HS-27A (cell line): ENCODE measurements at regions not wholly inside any gene's neighbourhood (a gene's known extent, or its start where the extent isn't known, plus 50 kb on each side); places are given as distances from the start of the nearest gene placed in this dataset.

Experiments
- DNase-seq: peaks from one replicate; pipeline ENCODE4 v3.0.0-alpha.2; 2012; ENCODE audit warnings: low read depth, missing footprints

DNA sequence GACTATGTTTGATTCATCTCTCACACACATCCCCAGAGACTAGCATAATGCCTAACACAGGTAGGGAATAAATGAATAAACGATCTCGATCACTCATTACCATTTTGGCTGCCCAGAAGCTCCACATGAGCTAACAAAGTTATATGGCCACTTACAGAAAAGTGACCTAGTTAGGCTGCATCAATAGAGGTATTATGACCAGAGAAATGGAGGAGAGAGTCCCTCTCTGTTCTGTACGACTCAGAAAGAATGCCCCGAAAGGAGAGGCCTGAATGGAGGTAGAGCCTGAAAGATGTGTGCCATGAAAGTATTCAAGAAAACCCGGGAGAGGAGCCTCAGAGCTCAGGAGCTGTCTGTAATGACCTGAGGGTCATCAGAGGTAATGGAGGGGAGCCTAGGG, 208.2 kb upstream of the GRIK3 start:
- no peak for DNase-seq

DNA sequence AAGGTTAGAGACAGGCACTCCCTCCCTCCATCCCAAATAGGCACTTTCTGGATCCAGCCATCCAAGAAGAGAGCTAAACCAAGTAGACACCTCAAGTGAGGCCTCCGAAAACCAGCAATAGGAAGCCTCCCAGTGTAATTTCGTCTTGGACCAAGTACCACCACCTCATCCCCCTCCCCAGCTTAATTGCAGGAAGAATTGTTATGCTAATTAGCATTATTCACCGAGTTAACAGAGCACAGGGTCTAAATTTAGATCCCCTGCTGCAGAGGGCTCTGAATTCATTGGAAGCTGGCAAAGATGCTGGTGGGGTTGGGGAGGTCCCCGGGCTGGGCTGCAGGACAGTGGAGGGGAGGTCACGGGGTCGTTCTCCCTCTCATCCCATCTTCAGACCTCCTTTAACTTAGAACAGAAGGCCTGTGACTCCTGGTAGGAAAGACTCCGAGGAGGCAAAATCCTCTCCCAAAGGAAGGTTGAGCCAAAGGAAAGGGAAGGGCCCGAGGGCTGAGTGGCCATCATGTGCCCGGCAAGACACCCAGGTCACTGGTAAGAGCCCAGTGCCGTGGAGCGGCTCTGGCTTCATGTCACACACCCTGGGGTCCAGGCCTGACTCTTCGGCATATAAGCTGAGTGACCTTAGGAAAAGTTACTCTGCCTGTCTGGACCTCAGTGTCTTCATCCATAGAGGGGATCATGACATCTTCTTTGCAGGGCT, 209.2 kb upstream of the GRIK3 start:
- DNase-seq, result no peak

DNA sequence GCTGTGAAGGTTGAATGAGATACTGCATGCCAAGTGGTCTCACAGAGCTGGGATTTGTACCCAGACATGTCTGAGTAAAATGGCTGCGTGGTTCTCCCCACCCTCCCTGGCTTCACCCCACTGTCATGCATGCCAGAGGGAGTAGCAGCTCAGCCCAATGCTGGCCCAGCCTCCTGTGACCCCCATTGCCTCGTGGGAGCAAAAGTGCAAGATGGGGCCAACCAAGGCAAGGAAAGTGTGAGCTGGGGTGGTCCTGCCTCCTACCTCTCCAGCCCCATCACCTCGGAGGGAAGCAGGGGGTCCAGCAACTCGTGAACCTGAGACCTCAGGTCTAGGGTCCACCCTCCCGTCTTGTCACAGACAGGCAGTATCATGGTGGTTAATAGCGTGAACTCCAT, 209.8 kb upstream of the GRIK3 start:
- no peak for DNase-seq

DNA sequence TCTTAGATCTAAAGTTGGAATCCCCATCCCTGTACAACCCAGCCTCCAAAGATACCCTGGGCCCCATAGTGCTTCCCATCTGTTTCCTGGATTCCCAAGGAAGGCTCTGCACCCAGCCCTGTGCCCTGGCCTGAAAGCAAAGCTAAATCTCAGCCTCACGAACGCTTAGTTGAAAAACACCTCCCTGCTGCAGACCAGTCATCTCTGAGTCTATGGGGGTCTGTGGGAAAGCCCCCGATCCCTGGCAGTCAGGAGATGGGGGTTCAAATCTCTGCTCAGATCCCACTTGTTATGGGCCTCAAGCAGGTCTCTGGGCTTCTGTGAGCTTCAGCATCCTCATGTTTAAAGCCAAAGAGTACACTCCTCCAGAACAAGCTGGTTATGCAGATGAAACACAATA, 210.5 kb upstream of the GRIK3 start:
- no peak for DNase-seq

DNA sequence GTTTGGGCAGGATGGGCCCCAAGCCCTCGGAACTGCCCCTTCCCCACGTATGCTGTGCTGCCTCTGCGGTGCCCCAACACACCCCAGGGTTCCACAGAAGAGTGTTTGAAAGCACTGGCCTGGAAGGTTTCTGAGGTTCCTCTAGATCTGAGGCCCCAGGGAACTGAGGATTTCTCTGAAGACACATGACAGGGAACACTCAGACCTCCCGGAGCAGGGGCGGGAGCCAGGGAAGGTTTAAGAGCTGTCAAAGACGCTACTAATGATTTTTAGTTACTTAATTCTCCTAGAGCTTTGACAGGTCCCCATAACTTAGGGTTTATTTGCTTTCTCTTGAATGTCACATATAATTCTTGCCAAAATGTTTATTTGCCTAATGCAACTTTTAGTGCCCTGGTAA, 212.3 kb upstream of the GRIK3 start:
- no peak for DNase-seq

DNA sequence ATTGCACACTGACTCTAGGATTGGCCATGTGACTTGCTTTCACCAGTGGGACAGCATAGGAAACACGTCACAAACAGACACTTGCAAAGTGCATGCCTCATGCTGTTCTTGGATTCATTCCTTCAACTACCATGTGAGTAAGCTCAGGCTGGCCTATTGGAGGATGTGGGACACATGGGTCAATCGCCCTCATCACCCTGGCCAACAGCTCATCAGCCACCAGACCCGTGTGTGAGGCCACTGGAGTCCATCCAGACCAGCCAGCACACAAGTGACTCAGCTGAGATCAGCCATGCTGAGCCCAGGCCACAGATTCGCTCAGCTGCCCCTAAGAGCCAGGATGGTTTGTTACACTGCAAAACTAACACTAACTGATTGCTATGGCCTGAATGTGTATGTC, 216.1 kb upstream of the GRIK3 start:
- DNase-seq, result no peak

DNA sequence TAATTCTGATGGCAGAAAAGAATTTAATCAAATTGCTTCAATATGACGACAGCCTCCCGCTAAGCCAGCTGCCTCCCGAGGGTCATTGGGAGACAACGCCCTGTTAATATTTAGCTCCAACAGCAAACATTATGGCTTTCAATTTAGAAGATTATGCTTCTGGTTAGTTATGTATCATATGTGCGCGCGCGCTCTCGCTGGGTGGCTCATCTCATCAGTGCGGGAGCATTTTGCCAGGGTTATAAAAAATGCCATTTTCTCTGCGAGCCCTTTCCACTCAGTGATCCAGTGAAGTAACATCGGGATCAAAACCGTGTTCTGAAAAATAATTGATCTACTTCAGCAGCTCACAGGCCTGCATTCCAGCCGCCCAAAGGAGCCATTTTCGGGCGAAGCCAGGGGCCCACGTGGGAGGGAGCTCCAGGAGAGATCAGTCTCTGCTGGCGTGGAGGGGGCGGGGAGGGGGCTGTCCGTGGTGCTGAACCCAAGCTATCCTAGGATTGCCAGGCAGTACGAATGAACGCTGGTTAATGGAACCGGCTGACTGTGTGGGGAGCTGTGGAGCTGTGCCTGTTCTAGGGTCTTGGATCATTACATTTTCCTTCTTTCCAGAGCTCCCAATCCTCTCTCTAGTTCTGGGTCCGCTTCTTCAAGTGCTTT, 219.1 kb upstream of the ZC3H12A start:
- DNase-seq, result no peak

DNA sequence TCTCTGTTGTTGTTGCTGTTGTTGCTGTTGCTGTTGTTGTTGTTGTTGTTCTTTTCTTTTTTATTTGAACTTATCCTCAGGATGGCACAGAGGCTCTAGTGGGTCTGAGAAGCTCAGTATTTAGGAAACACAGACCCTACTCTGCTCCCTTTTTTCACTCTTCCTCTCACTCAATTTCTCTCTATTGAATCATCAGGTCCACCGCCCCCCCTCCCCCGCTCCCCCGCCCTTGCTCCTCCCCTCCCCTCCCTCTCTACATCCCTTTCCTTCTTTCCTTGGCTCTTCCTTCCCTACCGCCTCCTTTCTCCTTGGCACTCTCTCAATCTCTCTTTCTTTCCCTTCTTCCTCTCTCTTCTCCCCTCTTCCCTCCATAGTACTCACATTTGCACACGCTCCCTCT, 218.5 kb upstream of the ZC3H12A start:
- no peak for DNase-seq

DNA sequence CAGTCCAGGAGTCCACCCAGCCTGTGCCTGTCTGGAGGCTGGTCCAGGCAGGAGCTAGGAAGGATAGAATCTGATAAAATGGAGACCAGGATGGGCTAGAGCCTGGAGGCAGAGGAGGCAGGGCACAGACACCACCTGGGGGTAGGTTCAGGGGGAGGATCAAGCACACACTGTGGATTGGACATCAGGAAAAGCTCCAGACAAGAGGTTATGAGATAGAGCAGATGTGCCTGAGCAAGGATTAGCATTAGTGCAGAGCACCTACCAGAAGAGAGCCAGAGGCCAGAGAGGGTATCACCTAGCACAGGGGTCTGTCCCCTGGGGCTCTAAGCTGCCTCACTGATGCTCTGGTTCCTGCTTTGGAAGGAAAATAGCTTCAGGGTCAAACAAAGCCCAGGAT, 216.7 kb upstream of the ZC3H12A start:
- no peak for DNase-seq

DNA sequence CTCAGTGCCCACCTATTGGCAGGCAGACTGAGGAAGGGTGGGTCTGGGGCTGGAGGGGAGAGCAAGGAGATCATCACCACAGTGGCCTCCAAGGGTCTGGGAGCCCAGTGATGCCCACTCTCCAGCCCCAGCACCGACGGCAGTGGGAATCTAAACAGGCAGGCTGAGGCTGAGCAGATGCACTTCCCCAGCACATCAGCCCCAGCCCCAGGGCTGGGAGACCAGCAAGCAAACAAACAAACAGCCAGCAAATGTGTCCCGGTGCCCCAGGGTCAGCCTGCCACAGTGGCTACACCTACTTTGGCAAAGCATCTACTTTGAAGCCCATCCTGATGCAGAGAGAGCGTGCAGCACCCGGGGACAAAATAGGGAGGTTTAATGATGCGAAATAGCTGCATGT, 216.3 kb upstream of the ZC3H12A start:
- DNase-seq, result no peak

DNA sequence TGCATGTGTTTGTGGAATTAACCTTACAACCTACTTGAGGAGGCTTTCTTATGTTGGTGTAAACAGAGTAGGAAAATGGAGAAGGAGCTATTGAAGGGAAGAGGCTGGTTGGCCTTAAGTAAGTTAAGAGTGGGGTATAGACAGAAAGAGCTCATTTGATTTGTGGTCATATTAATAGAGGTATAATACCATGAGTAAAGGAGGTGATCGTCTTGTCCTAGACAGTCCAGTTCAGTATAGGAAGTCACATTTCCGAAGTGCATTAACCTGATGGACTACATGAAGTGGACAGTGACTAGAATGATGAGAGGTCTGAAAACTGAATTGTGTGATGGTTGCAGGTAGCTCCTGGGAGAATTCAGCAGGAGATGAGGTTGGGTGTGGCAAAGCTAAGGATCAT, 215.4 kb upstream of the ZC3H12A start:
- no peak for DNase-seq

DNA sequence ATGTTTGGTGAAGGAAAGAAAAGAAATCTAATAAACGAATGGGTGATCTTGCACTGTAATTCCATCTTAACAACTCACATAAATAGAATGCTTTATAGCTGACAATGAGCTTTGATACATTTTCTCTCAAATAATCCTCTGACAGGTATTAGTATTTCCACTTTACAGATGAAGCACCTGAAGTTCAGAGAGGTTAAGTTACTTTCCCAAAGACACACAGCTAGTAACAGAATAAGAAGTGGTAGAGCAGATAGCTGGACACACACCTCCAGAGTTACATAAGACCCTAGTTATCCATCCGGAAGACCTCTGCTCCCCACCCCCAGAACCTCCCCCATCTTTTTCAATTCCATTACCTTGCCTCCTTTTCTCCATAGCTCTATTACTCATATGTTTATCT, 213.3 kb upstream of the ZC3H12A start:
- no peak for DNase-seq

DNA sequence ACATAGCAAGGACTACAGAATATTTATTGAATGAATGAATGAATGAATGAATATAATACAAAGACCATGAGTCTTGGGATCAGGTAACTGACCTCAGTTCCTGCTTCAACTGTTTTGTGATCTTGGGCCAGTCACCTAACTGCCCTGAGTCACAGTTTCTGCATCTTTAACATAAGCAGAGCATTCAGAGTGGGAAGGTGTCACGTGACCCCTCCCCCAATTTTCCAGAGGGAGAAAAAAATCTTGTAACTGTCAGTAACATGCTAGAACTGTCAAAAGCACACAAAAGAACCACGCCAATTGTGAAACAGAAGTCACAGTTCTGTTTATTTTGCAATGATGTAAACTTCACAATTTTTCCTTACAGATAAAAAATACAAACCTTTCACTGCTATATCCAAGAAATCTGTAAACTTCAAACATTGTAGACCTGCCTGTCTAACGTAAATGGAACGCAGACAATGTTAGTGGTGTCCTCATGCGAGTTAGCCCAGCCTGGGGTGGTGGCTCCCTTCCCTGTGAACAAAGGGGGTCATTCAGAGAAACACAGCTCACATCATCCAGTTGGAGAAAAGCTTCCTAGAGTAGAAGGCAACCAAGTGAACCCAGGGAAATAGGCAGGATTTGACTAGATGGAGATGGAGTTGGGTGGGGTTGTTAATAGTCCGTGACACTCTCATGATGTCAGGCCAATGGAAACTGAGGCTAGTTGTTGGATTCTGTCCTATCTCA, 211.8 kb upstream of the ZC3H12A start:
- DNase-seq, result no peak

DNA sequence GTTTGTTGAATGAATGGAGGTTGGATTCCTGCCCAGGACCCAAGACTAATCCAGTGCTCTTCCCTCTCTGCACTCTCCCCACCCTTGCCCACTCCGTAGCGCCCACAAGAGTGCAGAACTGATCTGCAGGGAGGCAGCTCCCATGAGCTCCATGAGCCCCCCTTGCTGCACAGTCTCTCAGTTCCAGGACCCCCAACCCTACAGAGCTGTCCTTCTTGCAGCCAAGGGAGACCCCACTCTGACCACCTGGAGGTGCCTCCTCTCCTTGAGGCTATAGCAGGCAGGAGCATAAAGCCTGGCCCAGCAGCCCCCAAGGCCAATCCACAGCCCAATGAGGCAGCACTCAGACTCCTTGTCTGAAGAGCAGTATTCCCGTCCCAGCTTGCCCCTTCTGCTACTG, 209.2 kb upstream of the ZC3H12A start:
- DNase-seq, result no peak

DNA sequence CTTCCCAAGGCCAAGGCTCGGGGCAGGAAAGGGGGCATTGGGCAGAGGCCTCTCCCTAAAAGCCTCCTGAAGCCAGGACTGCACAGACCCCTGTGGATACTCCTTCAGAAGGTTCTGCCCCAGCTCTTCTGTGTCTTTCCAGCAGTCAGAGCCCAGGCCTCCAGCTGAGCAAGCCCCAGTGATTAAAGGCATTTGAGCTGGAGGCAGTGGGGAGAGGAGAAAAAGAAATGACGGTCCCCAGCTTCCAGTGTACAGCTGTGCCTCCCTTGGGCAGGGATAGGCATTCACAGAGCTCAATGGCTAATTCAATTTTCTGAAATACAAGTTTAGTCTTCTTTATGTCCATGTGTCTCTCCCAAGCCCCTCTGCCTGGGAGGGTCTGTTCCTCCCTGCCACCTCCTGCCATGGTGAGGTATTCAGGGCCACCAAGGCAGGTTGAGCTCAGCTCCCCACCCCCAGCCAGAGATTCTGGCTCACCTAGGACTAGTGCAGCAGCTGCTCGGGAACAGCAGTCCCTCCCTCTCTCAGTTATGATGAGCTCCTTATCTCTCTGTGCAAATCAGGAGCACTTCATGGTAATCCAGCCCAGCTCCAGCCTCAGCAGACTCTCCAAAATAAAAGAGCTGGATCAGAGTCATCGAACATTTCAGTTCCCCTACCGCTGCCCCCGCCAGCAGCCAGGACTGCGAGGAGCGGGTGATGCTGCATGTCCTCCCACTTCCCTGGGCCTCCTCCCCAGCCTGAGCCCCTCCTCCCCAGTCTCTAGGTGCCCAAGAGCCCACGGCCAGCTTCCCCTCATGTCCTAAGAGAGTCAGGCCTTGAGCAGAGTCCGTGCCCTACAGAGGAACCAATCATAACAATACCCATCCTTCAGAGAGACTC, 208.4 kb upstream of the ZC3H12A start:
- no peak for DNase-seq

DNA sequence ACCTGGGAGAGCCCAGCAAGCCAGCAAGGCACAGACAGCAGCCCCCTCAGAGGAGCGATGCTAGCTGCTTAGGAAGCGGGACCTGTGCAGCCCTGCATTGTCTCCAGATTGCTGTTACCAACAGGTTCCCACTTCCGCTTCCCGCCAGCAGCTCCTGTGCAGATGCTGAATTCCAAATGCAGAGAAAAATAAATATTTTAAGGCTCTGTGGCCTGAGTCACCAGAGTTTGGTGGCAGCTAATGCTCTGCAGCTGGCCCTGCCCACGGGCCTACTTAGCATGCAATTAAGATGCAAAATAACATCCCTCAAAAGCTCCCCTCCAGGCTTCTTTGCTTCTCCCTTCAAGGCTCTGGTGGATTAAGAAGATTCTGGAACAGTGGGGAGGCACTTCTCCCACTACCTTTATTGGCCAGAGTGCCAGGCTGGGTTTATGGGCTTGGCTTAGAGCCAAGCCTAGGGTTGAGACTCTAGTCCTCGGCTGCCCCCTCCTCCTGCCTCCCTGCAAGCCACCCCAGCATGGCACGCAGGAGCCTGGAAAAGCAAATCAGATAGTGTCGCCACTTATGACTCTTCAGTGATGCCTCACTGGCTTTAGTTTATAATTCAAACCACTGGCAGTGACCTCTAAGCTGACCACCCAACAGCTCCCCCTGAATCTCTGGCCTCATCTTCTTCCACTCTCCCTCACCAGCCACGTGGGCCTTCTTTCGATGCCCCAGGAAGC, 207.1 kb upstream of the ZC3H12A start:
- peak; percentile 8 for DNase-seq

DNA sequence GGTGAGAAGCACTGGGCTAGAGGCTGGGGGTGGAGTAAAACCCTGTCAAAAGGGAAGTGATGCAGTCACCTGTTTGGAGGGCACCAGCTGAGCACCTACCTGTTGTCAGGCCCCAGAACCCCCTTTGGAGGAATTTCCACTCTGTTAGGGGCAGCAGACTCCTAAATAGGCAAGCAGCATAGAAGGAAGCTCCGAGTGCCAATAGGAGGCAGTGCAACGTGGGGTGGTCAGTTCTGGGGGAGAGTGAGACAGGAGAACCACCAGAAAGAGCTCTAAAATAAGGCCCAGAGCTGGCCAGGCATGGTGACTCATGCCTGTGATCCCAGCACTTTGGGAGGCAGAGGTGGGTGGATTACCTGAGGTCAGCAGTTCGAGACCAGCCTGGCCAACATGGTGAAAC, 203.7 kb upstream of the ZC3H12A start:
- DNase-seq, result no peak

DNA sequence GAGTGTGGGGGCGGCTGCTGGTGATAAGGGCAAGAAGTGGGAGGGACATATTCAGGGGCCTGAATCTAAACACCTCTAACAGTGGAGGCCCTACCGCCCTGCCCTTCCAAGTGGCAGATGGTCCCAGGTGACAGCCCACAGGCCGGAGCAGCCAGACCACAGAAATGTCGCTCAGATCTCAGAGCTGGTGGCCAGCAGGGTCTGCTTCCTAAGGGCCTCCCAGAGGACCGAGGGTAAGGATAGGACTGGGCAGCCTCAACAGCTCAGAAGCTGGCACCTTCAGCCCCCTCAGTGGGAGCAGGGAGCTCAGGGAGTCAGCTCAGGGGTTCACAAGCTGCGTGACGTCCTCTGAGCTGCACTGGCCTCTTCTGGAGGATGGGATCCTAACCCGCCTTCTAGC, 201.8 kb upstream of the ZC3H12A start:
- DNase-seq, result no peak

DNA sequence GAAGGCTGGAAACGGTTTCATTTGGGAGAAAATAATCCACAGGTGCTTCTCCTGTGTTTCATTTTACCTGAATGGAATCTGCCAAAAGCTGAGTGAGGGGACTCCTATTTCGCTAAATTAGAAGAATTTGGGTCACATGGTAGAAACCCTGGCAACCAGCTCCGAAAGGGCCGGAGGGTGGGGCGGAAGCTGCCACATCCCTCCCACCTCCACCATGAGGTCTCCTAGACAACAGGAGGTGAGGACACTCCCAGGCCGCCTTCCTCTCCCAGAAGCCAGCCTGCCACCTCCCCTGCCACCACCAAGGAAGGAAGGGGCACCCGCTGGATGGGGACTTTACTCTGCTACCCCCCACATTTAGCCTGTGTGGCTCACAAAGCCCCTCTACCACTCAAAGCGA, 199.9 kb upstream of the ZC3H12A start:
- DNase-seq, result no peak

DNA sequence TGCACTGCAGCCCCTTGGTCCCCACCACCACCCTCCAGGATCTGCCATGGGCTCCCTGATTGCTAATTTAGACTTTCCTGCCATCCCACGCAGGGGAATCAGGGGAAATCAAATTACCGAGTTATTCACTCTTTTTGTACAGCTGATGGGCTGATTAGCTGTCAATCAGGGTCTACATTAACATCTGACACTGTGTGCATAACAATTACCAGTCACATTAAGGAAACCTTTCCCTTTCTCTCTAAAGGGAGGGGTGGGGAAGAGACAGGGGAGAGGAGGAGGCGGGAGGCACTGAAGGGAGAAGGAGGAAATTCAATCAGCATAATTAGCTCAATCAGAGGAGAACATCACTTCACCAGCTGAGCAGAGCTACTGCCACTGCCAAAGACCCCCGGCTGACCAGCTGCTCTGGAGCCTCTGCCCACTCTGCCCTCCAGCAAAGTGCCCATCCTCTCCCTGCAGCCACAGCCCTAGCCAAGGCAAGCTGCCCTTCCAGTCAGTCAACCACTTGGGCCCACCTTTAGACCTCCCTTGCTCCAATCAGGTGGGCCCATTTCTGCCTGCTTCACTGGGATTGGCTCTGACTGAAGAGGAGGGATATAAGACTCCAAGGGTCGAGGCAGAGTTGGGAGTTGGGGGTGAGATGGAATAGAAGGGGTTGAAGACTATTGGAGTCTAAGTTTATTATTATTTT, 199.3 kb upstream of the ZC3H12A start:
- no peak for DNase-seq

DNA sequence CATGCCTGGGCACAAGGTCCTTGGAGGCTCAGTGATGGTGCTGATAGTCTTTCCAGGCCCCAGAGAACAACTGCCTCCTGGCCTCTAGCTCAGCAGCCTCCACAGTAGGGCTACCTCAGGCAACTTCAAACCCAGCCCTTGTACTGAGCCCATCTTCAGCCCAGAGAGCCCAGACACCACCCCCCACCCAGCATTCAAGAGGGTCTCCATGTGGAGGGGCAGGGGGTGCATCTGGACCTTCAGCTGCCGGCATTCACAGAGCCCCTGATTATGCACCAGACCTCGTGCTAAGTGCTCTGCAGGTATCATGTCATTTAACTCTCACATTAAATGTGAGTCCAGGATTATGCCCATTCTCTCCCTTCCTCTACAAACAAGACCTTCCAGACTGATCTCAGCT, 197.0 kb upstream of the ZC3H12A start:
- no peak for DNase-seq
